Endothelial cell of umbilical vein (primary cell): ENCODE measurements at regions not wholly inside any gene's neighbourhood (a gene's known extent, or its start where the extent isn't known, plus 50 kb on each side); places are given as distances from the start of the nearest gene placed in this dataset.

ENCODE experiments used
- BruUV-seq: library from RNA; stranded (reverse); fragments of 400-500 nt; replicated peaks from 2 replicates; lab custom pipeline; 2021; lab: Mats Ljungman, UMichigan
- CTCF ChIA-PET: fragments of 300-600, 350-600 bp; sonication (Branson Sonifier 250); formaldehyde crosslinking; loops from one replicate; lab custom pipeline; 2021; ENCODE audit warnings: antibody characterized with exemption, inconsistent platforms; lab: Charles Lee
- POLR2A ChIA-PET: fragments of 300-600, 350-600 bp; sonication (Branson Sonifier 250); formaldehyde crosslinking; loops from one replicate; lab custom pipeline; 2021; ENCODE audit warnings: antibody characterized with exemption, inconsistent platforms; lab: Charles Lee
- DNase-seq: peaks from one replicate; pipeline ENCODE4 v3.0.0-alpha.2; 2011; ENCODE audit warnings: low read depth, low spot score
- FAIRE-seq: peaks from 2 replicates; lab custom pipeline; 2011; peaks lifted over from hg19 to GRCh38; lab: Jason Lieb, UNC
- H2AFZ ChIP-seq: 2 replicates; pipeline ENCODE4 v1.6.0; 2012; ENCODE audit warnings: low read depth, low read length, control low read depth, inconsistent platforms
- H3K27ac ChIP-seq: 2 replicates; pipeline ENCODE4 v1.5.1; 2011; ENCODE audit warnings: low read depth, mild to moderate bottlenecking, control low read depth, low read length, moderate library complexity; ENCODE audit not compliant: insufficient read depth
- H3K27me3 ChIP-seq, 2 experiments: 2 replicates each; pipeline versions ENCODE4 v1.6.0 to v1.6.1; 2011; ENCODE audit warnings: low read length in 2 of 2, mixed read lengths in 1 of 2; ENCODE audit not compliant: control insufficient read depth in 2 of 2, insufficient read depth in 2 of 2
- H3K36me3 ChIP-seq, 2 experiments: 2 replicates in 1 of 2; 3 replicates in 1 of 2; pipeline ENCODE4 v1.5.1; 2011; ENCODE audit warnings: low read length in 2 of 2, mild to moderate bottlenecking in 1 of 2, moderate library complexity in 1 of 2; ENCODE audit not compliant: control insufficient read depth in 2 of 2, insufficient read depth in 2 of 2; ENCODE audit errors: extremely low read depth in 1 of 2
- H3K4me1 ChIP-seq: 3 replicates; pipeline ENCODE4 v1.5.1; 2011; ENCODE audit warnings: mild to moderate bottlenecking, low read length; ENCODE audit not compliant: control insufficient read depth, insufficient read depth; ENCODE audit errors: extremely low read depth
- H3K4me2 ChIP-seq: 2 replicates; pipeline ENCODE4 v1.6.1; 2011; ENCODE audit warnings: low read length, control low read depth, mixed read lengths; ENCODE audit not compliant: insufficient read depth
- H3K4me3 ChIP-seq, 3 experiments: fragments of 200-600 bp in 1 of 3; sonication (generic), shearing (Covaris generic) in 1 of 3; replicated peaks in 1 of 3; 2 replicates each; pipeline ENCODE4 v1.5.1; 2011 to 2016; ENCODE audit warnings: control low read depth in 3 of 3, low read length in 3 of 3, mild to moderate bottlenecking in 2 of 3, inconsistent platforms in 1 of 3, low read depth in 1 of 3, moderate library complexity in 1 of 3; ENCODE audit not compliant: insufficient read depth in 1 of 3
- H3K79me2 ChIP-seq: 2 replicates; pipeline ENCODE4 v1.6.0; 2012; ENCODE audit warnings: low read length, inconsistent platforms; ENCODE audit not compliant: control insufficient read depth, insufficient read depth
- H3K9ac ChIP-seq: replicated peaks from 2 replicates; pipeline ENCODE3; 2011; ENCODE audit warnings: low read length, control low read depth; ENCODE audit not compliant: insufficient read depth; ENCODE audit errors: extremely low read depth
- H3K9me1 ChIP-seq: replicated peaks from 3 replicates; pipeline ENCODE4 v1.6.0; 2011; ENCODE audit warnings: mild to moderate bottlenecking, low read length; ENCODE audit not compliant: control insufficient read depth, insufficient read depth; ENCODE audit errors: extremely low read depth
- H3K9me3 ChIP-seq: replicated peaks from 2 replicates; pipeline ENCODE4 v1.5.1; 2012; ENCODE audit warnings: low read length, inconsistent platforms; ENCODE audit not compliant: control insufficient read depth, insufficient read depth
- H4K20me1 ChIP-seq: replicated peaks from 2 replicates; pipeline ENCODE3; 2011; ENCODE audit warnings: mild to moderate bottlenecking, low read length; ENCODE audit not compliant: control insufficient read depth, insufficient read depth; ENCODE audit errors: extremely low read depth
- CTCF ChIP-seq, 2 donors: IDR thresholded peaks; 1 replicate in 1 of 2; 2 replicates in 1 of 2; pipeline ENCODE4 v1.5.1; 2011; ENCODE audit warnings: low read length in 2 of 2, mild to moderate bottlenecking in 2 of 2, moderate library complexity in 2 of 2, control low read depth in 1 of 2, inconsistent platforms in 1 of 2, low read depth in 1 of 2; ENCODE audit not compliant: insufficient read depth in 1 of 2; ENCODE audit errors: extremely low read depth in 1 of 2
- EZH2 ChIP-seq: IDR thresholded peaks from 2 replicates; pipeline ENCODE4 v1.6.1; 2012; ENCODE audit warnings: borderline replicate concordance, low read depth, mild to moderate bottlenecking, moderate library complexity, low read length, inconsistent platforms; ENCODE audit not compliant: severe bottlenecking
- FOS ChIP-seq: IDR thresholded peaks from 2 replicates; pipeline ENCODE4 v1.6.1; 2011; ENCODE audit warnings: mild to moderate bottlenecking, low read length, moderate library complexity, borderline replicate concordance; ENCODE audit not compliant: insufficient read depth
- GATA2 ChIP-seq: IDR thresholded peaks from 2 replicates; pipeline ENCODE4 v1.7.0; 2011; ENCODE audit warnings: low read depth, mild to moderate bottlenecking, moderate library complexity, mixed read lengths, low read length; ENCODE audit not compliant: insufficient read length, insufficient read depth
- JUN ChIP-seq: IDR thresholded peaks from 2 replicates; pipeline ENCODE4 v1.6.1; 2011; ENCODE audit warnings: borderline replicate concordance, low read depth; ENCODE audit not compliant: insufficient read length, insufficient read depth
- MAX ChIP-seq: IDR thresholded peaks from 2 replicates; pipeline ENCODE4 v1.6.1; 2011; ENCODE audit not compliant: insufficient read depth, insufficient read length
- MYC ChIP-seq: IDR thresholded peaks from one replicate; pipeline ENCODE4 v1.6.1; 2011; ENCODE audit warnings: mild to moderate bottlenecking, low read depth, low read length
- POLR2A ChIP-seq: IDR thresholded peaks from 2 replicates; pipeline ENCODE4 v1.6.1; 2012; ENCODE audit warnings: low read depth, mild to moderate bottlenecking, control low read depth, low read length
- POLR2AphosphoS5 ChIP-seq: IDR thresholded peaks from 2 replicates; pipeline ENCODE4 v1.6.1; 2012; ENCODE audit warnings: low read depth, mild to moderate bottlenecking, control low read depth, low read length, moderate library complexity; ENCODE audit not compliant: insufficient read depth
- dilution Hi-C: fragments of 300-500 bp; cut with MboI; formaldehyde crosslinking; loops from one replicate; pipeline ENCODE4 v1.15.0; 2019; ENCODE audit warnings: low sequenced_read_pairs; ENCODE audit not compliant: extremely low pct_ligation_motif_present
- intact Hi-C: fragments of 100-400 bp; cut with micrococcal nuclease; formaldehyde crosslinking; loops from one replicate; pipeline ENCODE4 v1.10.0; 2022

GRCh38 chr1:209045331-209046057 is 538.0 kb upstream of the CAMK1G start:
- Histone ChIP-seq H3K79me2 (no peaks in the 10 kb centered on the region), H3K4me1 (no peaks in the 10 kb centered on the region), H4K20me1 (no peaks in the 10 kb centered on the region), H3K9ac (no peak overlapping the region), H3K9me1 (no peaks in the 10 kb centered on the region), H3K4me2 (no peak overlapping the region), H3K4me3 (no peak overlapping the region), H3K9me3 (no peaks in the 10 kb centered on the region), H2AFZ (no peak overlapping the region), H3K27ac (no peak overlapping the region), H3K36me3 (no peaks in the 10 kb centered on the region), H3K27me3 (peaks cover 20 to 44% of the 10 kb centered on the region in 2 experiments)
- no TSS peak for BruUV-seq
- FAIRE-seq: no peak
- dilution Hi-C loops (no loop called here), intact Hi-C loops (no loop called here)
- DNase-seq: no peak
- ChIA-PET CTCF (interaction anchor here (1.4 to 1.6 kb wide), 2 partner anchors 391 to 393 kb away, joined by 3 to 4 read pairs; no protein-coding TSS in a partner anchor), POLR2A (interaction anchor here (0.6 kb wide), 1 partner anchor 57 kb away, joined by 4 read pairs; no protein-coding TSS in a partner anchor)
- TF ChIP-seq CTCF (IDR thresholded peaks at IDR 0.05; ENCODE audit: extremely low read depth in 1 of 2, insufficient read depth in 1 of 2, low read depth in 1 of 2, low read length in 2 of 2) (no peak), EZH2 (no peak), MYC (no peak), MAX (no peak), GATA2 (no peak), POLR2AphosphoS5 (no peak), JUN (no peak), POLR2A (no peak), FOS (no peak)
